ENCODE measurements at regions not wholly inside any gene's neighbourhood (a gene's known extent, or its start where the extent isn't known, plus 50 kb on each side); places are given as distances from the start of the nearest gene placed in this dataset.
"Not testable (repeated sequence)": the region's sequence is repeated elsewhere in the genome, so short reads cannot be mapped to it uniquely, and the experiment has no call there.

DNA sequence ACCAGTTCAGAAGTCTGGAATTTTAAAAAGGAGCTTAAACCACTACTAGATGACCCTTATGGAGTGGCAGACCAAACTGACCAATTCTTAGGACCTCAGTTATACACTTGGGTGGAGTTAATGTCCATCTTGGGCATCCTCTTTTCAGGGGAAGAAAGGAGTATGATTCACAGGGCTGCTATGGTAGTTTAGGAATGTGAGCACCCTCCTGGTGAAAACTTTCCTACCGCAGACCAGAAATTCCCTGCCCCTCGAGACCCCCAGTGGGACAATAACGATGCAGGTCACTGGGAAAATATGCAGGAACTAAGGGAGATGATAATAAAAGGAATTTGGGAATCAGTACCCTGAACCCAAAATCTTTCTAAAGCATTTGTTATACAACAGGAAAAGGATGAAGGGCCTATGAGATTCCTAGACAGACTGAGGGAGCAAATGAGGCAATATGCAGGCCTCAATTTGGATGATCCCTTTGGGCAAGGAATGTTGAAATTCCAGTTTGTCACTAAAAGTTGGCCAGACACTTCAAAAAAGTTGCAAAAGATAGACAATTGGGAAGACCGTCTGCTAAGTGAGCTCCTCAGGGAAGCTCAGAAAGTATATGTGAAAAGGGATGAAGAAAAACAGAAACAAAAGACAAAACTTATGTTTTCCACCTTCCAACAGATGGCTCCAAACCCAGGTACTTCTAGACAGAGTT lies 52.4 kb upstream of the ANKRD10 start:
- H3K27me3 Mint-ChIP-seq (ENCODE audit: insufficient read depth, low read depth, poor library complexity); H3K4me2 ChIP-seq; H4K20me1 ChIP-seq (replicated peaks; ENCODE audit: insufficient read depth): not testable (repeated sequence)

DNA sequence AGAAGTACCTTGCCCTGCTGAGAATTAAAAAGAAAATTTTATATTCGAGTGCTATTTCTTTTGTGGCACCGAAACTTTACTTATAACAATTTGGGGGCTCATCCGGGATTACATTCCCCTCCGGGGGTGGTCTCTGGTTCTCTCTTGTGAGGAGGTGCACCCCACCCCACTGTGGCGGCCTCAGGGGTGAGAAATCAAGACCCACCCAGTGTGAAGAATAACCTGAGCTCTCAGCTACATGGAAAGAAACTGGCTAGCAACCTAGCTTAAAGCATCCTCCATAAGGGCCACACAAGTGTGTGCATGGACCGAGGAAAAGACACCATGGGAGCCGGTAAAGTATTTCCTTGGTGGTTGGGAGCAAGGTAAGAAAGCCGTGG lies 50.9 kb upstream of the ANKRD10 start:
- no peak overlapping the region for H3K4me3 Mint-ChIP-seq
- H3K27ac Mint-ChIP-seq = no peak overlapping the region
- no peaks in the 10 kb centered on the region for H3F3A ChIP-seq (replicated peaks; ENCODE audit: low read depth)
- peaks cover 3% of the 10 kb centered on the region for H3K27me3 Mint-ChIP-seq (ENCODE audit: insufficient read depth, low read depth, poor library complexity)
- peaks cover 35% of the 10 kb centered on the region for H3K36me3 Mint-ChIP-seq (ENCODE audit: low read depth)
- peaks cover 7% of the 10 kb centered on the region; the same call in 1 of the 2 replicates for H3K9me2 ChIP-seq (ENCODE audit: insufficient read depth)
- H3K4me1 ChIP-seq (ENCODE audit: insufficient read depth) = no peaks in the 10 kb centered on the region
- H4K20me1 ChIP-seq (replicated peaks; ENCODE audit: insufficient read depth) = no peaks in the 10 kb centered on the region
- H3K27me3 ChIP-seq (ENCODE audit: insufficient read depth) = no peaks in the 10 kb centered on the region
- H3K9me3 Mint-ChIP-seq = peaks cover 62% of the 10 kb centered on the region
- no peak for DNase-seq (ENCODE audit: low spot score)
- H3K4me3 ChIP-seq = no peak overlapping the region
- no peaks in the 10 kb centered on the region for H3K79me2 ChIP-seq (replicated peaks; ENCODE audit: insufficient read depth)
- no peak overlapping the region for H2AFZ ChIP-seq
- H3K27ac ChIP-seq (ENCODE audit: low read depth) = no peak overlapping the region
- no peak for ATAC-seq
- H3K36me3 ChIP-seq (ENCODE audit: insufficient read depth) = peaks cover 17% of the 10 kb centered on the region; the same call in 1 of the 2 replicates
- H3K4me1 Mint-ChIP-seq = no peaks in the 10 kb centered on the region
- H3K4me2 ChIP-seq = no peak overlapping the region
- TF ChIP-seq CREB1 (CRISPR knock-in tag; IDR thresholded peaks at IDR 0.05; ENCODE audit: low read depth) = no peak
- TF ChIP-seq ZNF114 (CRISPR knock-in tag; IDR thresholded peaks at IDR 0.05) = no peak
- TF ChIP-seq ZNF331 (CRISPR knock-in tag; IDR thresholded peaks at IDR 0.05; ENCODE audit: low read depth) = no peak
- TF ChIP-seq, protein P1, sequence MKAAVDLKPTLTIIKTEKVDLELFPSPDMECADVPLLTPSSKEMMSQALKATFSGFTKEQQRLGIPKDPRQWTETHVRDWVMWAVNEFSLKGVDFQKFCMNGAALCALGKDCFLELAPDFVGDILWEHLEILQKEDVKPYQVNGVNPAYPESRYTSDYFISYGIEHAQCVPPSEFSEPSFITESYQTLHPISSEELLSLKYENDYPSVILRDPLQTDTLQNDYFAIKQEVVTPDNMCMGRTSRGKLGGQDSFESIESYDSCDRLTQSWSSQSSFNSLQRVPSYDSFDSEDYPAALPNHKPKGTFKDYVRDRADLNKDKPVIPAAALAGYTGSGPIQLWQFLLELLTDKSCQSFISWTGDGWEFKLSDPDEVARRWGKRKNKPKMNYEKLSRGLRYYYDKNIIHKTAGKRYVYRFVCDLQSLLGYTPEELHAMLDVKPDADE (IDR thresholded peaks at IDR 0.05) = no peak
- TF ChIP-seq, protein P2, sequence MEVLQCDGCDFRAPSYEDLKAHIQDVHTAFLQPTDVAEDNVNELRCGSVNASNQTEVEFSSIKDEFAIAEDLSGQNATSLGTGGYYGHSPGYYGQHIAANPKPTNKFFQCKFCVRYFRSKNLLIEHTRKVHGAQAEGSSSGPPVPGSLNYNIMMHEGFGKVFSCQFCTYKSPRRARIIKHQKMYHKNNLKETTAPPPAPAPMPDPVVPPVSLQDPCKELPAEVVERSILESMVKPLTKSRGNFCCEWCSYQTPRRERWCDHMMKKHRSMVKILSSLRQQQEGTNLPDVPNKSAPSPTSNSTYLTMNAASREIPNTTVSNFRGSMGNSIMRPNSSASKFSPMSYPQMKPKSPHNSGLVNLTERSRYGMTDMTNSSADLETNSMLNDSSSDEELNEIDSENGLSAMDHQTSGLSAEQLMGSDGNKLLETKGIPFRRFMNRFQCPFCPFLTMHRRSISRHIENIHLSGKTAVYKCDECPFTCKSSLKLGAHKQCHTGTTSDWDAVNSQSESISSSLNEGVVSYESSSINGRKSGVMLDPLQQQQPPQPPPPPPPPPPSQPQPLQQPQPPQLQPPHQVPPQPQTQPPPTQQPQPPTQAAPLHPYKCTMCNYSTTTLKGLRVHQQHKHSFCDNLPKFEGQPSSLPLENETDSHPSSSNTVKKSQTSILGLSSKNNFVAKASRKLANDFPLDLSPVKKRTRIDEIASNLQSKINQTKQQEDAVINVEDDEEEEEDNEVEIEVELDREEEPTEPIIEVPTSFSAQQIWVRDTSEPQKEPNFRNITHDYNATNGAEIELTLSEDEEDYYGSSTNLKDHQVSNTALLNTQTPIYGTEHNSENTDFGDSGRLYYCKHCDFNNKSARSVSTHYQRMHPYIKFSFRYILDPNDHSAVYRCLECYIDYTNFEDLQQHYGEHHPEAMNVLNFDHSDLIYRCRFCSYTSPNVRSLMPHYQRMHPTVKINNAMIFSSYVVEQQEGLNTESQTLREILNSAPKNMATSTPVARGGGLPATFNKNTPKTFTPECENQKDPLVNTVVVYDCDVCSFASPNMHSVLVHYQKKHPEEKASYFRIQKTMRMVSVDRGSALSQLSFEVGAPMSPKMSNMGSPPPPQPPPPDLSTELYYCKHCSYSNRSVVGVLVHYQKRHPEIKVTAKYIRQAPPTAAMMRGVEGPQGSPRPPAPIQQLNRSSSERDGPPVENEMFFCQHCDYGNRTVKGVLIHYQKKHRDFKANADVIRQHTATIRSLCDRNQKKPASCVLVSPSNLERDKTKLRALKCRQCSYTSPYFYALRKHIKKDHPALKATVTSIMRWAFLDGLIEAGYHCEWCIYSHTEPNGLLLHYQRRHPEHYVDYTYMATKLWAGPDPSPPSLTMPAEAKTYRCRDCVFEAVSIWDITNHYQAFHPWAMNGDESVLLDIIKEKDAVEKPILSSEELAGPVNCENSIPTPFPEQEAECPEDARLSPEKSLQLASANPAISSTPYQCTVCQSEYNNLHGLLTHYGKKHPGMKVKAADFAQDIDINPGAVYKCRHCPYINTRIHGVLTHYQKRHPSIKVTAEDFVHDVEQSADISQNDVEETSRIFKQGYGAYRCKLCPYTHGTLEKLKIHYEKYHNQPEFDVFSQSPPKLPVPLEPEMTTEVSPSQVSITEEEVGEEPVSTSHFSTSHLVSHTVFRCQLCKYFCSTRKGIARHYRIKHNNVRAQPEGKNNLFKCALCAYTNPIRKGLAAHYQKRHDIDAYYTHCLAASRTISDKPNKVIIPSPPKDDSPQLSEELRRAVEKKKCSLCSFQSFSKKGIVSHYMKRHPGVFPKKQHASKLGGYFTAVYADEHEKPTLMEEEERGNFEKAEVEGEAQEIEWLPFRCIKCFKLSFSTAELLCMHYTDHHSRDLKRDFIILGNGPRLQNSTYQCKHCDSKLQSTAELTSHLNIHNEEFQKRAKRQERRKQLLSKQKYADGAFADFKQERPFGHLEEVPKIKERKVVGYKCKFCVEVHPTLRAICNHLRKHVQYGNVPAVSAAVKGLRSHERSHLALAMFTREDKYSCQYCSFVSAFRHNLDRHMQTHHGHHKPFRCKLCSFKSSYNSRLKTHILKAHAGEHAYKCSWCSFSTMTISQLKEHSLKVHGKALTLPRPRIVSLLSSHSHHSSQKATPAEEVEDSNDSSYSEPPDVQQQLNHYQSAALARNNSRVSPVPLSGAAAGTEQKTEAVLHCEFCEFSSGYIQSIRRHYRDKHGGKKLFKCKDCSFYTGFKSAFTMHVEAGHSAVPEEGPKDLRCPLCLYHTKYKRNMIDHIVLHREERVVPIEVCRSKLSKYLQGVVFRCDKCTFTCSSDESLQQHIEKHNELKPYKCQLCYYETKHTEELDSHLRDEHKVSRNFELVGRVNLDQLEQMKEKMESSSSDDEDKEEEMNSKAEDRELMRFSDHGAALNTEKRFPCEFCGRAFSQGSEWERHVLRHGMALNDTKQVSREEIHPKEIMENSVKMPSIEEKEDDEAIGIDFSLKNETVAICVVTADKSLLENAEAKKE (CRISPR knock-in tag; IDR thresholded peaks at IDR 0.05) = no peak
- TF ChIP-seq, protein P3, sequence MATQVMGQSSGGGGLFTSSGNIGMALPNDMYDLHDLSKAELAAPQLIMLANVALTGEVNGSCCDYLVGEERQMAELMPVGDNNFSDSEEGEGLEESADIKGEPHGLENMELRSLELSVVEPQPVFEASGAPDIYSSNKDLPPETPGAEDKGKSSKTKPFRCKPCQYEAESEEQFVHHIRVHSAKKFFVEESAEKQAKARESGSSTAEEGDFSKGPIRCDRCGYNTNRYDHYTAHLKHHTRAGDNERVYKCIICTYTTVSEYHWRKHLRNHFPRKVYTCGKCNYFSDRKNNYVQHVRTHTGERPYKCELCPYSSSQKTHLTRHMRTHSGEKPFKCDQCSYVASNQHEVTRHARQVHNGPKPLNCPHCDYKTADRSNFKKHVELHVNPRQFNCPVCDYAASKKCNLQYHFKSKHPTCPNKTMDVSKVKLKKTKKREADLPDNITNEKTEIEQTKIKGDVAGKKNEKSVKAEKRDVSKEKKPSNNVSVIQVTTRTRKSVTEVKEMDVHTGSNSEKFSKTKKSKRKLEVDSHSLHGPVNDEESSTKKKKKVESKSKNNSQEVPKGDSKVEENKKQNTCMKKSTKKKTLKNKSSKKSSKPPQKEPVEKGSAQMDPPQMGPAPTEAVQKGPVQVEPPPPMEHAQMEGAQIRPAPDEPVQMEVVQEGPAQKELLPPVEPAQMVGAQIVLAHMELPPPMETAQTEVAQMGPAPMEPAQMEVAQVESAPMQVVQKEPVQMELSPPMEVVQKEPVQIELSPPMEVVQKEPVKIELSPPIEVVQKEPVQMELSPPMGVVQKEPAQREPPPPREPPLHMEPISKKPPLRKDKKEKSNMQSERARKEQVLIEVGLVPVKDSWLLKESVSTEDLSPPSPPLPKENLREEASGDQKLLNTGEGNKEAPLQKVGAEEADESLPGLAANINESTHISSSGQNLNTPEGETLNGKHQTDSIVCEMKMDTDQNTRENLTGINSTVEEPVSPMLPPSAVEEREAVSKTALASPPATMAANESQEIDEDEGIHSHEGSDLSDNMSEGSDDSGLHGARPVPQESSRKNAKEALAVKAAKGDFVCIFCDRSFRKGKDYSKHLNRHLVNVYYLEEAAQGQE (IDR thresholded peaks at IDR 0.05; ENCODE audit: unreplicated experiment) = no peak
- TF ChIP-seq NANOG (IDR thresholded peaks at IDR 0.05; ENCODE audit: borderline replicate concordance) = no peak
- no peak for TF ChIP-seq EZH2phosphoT487 (IDR thresholded peaks at IDR 0.05; ENCODE audit: unreplicated experiment)
- no peak for TF ChIP-seq STAT1 (IDR thresholded peaks at IDR 0.05; ENCODE audit: unreplicated experiment)

More for the DNA sequence above, 52.4 kb upstream of the ANKRD10 start:
- Mint-ChIP-seq H3K36me3 (ENCODE audit: low read depth) (peaks cover 29% of the 10 kb centered on the region), H3K9me3 (peaks cover 48% of the 10 kb centered on the region)
- H3K4me1 ChIP-seq (ENCODE audit: insufficient read depth); DNase-seq (ENCODE audit: low spot score); H3K27me3 ChIP-seq (ENCODE audit: insufficient read depth); H3K4me1 Mint-ChIP-seq; H3F3A ChIP-seq (replicated peaks; ENCODE audit: low read depth); ATAC-seq; H3K4me3 ChIP-seq; H3K36me3 ChIP-seq (ENCODE audit: insufficient read depth); H3K79me2 ChIP-seq (replicated peaks; ENCODE audit: insufficient read depth); H3K27ac ChIP-seq (ENCODE audit: low read depth); H3K27ac Mint-ChIP-seq; H2AFZ ChIP-seq; H3K4me3 Mint-ChIP-seq: not testable (repeated sequence)
- peaks cover 15% of the 10 kb centered on the region; the same call in 1 of the 2 replicates for H3K9me2 ChIP-seq (ENCODE audit: insufficient read depth)

Data from GM23338 (cell line).